Endothelial cell of umbilical vein (primary cell): ENCODE measurements at regions not wholly inside any gene's neighbourhood (a gene's known extent, or its start where the extent isn't known, plus 50 kb on each side); places are given as distances from the start of the nearest gene placed in this dataset.
"Not testable (repeated sequence)": the region's sequence is repeated elsewhere in the genome, so short reads cannot be mapped to it uniquely, and the experiment has no call there.

ENCODE experiments used
- BruUV-seq: library from RNA; stranded (reverse); fragments of 400-500 nt; replicated peaks from 2 replicates; lab custom pipeline; 2021; lab: Mats Ljungman, UMichigan
- CTCF ChIA-PET: fragments of 300-600, 350-600 bp; sonication (Branson Sonifier 250); formaldehyde crosslinking; loops from one replicate; lab custom pipeline; 2021; ENCODE audit warnings: antibody characterized with exemption, inconsistent platforms; lab: Charles Lee
- POLR2A ChIA-PET: fragments of 300-600, 350-600 bp; sonication (Branson Sonifier 250); formaldehyde crosslinking; loops from one replicate; lab custom pipeline; 2021; ENCODE audit warnings: antibody characterized with exemption, inconsistent platforms; lab: Charles Lee
- DNase-seq: peaks from one replicate; pipeline ENCODE4 v3.0.0-alpha.2; 2011; ENCODE audit warnings: low read depth, low spot score
- FAIRE-seq: peaks from 2 replicates; lab custom pipeline; 2011; peaks lifted over from hg19 to GRCh38; lab: Jason Lieb, UNC
- H2AFZ ChIP-seq: 2 replicates; pipeline ENCODE4 v1.6.0; 2012; ENCODE audit warnings: low read depth, low read length, control low read depth, inconsistent platforms
- H3K27ac ChIP-seq: 2 replicates; pipeline ENCODE4 v1.5.1; 2011; ENCODE audit warnings: low read depth, mild to moderate bottlenecking, control low read depth, low read length, moderate library complexity; ENCODE audit not compliant: insufficient read depth
- H3K27me3 ChIP-seq, 2 experiments: 2 replicates each; pipeline versions ENCODE4 v1.6.0 to v1.6.1; 2011; ENCODE audit warnings: low read length in 2 of 2, mixed read lengths in 1 of 2; ENCODE audit not compliant: control insufficient read depth in 2 of 2, insufficient read depth in 2 of 2
- H3K36me3 ChIP-seq, 2 experiments: 2 replicates in 1 of 2; 3 replicates in 1 of 2; pipeline ENCODE4 v1.5.1; 2011; ENCODE audit warnings: low read length in 2 of 2, mild to moderate bottlenecking in 1 of 2, moderate library complexity in 1 of 2; ENCODE audit not compliant: control insufficient read depth in 2 of 2, insufficient read depth in 2 of 2; ENCODE audit errors: extremely low read depth in 1 of 2
- H3K4me1 ChIP-seq: 3 replicates; pipeline ENCODE4 v1.5.1; 2011; ENCODE audit warnings: mild to moderate bottlenecking, low read length; ENCODE audit not compliant: control insufficient read depth, insufficient read depth; ENCODE audit errors: extremely low read depth
- H3K4me2 ChIP-seq: 2 replicates; pipeline ENCODE4 v1.6.1; 2011; ENCODE audit warnings: low read length, control low read depth, mixed read lengths; ENCODE audit not compliant: insufficient read depth
- H3K4me3 ChIP-seq, 3 experiments: fragments of 200-600 bp in 1 of 3; sonication (generic), shearing (Covaris generic) in 1 of 3; replicated peaks in 1 of 3; 2 replicates each; pipeline ENCODE4 v1.5.1; 2011 to 2016; ENCODE audit warnings: control low read depth in 3 of 3, low read length in 3 of 3, mild to moderate bottlenecking in 2 of 3, inconsistent platforms in 1 of 3, low read depth in 1 of 3, moderate library complexity in 1 of 3; ENCODE audit not compliant: insufficient read depth in 1 of 3
- H3K79me2 ChIP-seq: 2 replicates; pipeline ENCODE4 v1.6.0; 2012; ENCODE audit warnings: low read length, inconsistent platforms; ENCODE audit not compliant: control insufficient read depth, insufficient read depth
- H3K9ac ChIP-seq: replicated peaks from 2 replicates; pipeline ENCODE3; 2011; ENCODE audit warnings: low read length, control low read depth; ENCODE audit not compliant: insufficient read depth; ENCODE audit errors: extremely low read depth
- H3K9me1 ChIP-seq: replicated peaks from 3 replicates; pipeline ENCODE4 v1.6.0; 2011; ENCODE audit warnings: mild to moderate bottlenecking, low read length; ENCODE audit not compliant: control insufficient read depth, insufficient read depth; ENCODE audit errors: extremely low read depth
- H3K9me3 ChIP-seq: replicated peaks from 2 replicates; pipeline ENCODE4 v1.5.1; 2012; ENCODE audit warnings: low read length, inconsistent platforms; ENCODE audit not compliant: control insufficient read depth, insufficient read depth
- H4K20me1 ChIP-seq: replicated peaks from 2 replicates; pipeline ENCODE3; 2011; ENCODE audit warnings: mild to moderate bottlenecking, low read length; ENCODE audit not compliant: control insufficient read depth, insufficient read depth; ENCODE audit errors: extremely low read depth
- dilution Hi-C: fragments of 300-500 bp; cut with MboI; formaldehyde crosslinking; loops from one replicate; pipeline ENCODE4 v1.15.0; 2019; ENCODE audit warnings: low sequenced_read_pairs; ENCODE audit not compliant: extremely low pct_ligation_motif_present
- intact Hi-C: fragments of 100-400 bp; cut with micrococcal nuclease; formaldehyde crosslinking; loops from one replicate; pipeline ENCODE4 v1.10.0; 2022

DNA sequence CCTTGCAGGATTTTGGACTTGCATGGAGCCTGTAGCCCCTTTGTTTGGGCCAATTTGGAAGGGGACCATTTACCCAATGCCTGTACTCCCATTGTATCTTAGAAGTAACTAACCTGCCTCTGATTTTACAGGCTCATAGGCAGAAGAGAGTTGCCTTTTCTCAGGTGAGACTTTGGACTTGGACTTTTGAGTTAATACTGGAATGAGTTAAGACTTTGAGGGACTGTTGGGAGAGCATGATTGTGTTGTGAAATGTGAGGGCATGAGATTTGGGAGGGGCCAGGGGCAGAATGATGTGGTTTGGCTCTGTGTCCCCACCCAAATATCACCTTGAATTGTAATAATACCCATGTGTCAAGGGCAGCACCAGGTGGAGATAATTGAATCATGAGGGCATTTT lies 60.1 kb upstream of the ENPP6 start:
- H4K20me1 ChIP-seq, BruUV-seq, H3K4me3 ChIP-seq, H3K27ac ChIP-seq, intact Hi-C loops, H3K9me3 ChIP-seq, H2AFZ ChIP-seq, H3K79me2 ChIP-seq, DNase-seq, H3K36me3 ChIP-seq, FAIRE-seq, H3K4me2 ChIP-seq, CTCF ChIA-PET, POLR2A ChIA-PET, H3K4me1 ChIP-seq, H3K27me3 ChIP-seq, H3K9ac ChIP-seq, H3K9me1 ChIP-seq, dilution Hi-C loops: not testable (repeated sequence)

DNA sequence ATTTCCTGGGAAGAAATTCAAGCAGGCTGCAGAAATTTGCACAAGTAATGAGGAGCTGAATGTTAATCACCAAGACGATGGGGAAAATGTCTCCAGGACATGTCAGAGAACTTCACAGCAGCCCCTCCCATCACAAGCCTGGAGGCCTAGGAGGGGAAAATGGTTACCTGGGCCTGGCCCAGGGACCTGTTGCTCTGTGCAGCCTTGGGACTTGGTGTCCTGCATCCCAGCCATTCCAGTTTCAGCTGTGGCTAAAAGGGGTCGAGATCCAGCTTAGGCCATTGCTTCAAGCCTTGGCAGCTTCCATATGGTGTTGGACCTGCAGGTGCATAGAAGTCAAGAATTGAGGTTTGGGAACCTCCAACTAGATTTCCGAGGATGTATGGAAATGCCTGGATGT lies 59.3 kb upstream of the ENPP6 start:
- H3K79me2 ChIP-seq, H3K27me3 ChIP-seq, intact Hi-C loops, H3K9me1 ChIP-seq, H3K4me1 ChIP-seq, H3K4me3 ChIP-seq, H3K27ac ChIP-seq, dilution Hi-C loops, BruUV-seq, CTCF ChIA-PET, H2AFZ ChIP-seq, DNase-seq, FAIRE-seq, H3K36me3 ChIP-seq, H4K20me1 ChIP-seq, H3K9ac ChIP-seq, POLR2A ChIA-PET, H3K9me3 ChIP-seq, H3K4me2 ChIP-seq: not testable (repeated sequence)

DNA sequence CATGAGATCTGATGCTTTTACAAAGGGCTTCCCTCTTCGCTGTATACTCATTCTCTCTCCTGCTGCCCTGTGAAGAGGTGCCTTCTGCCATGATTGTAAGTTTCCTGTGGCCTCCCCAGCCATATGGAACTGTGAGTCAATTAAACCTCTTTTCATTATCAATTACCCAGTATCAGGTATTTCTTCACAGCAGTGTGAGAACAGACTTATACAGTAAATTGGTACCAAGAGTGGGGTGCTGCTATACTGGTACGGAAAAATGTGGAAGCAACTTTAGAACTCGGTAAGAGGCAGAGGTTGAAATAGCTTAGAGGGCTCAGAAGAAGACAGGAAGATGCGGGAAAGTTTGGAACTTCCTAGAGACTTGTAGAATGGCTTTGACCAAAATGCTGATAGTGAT lies 58.7 kb upstream of the ENPP6 start:
- H4K20me1 ChIP-seq, H2AFZ ChIP-seq, POLR2A ChIA-PET, intact Hi-C loops, FAIRE-seq, H3K27ac ChIP-seq, DNase-seq, dilution Hi-C loops, H3K4me1 ChIP-seq, BruUV-seq, H3K4me3 ChIP-seq, H3K27me3 ChIP-seq, H3K79me2 ChIP-seq, H3K9ac ChIP-seq, H3K9me3 ChIP-seq, H3K4me2 ChIP-seq, H3K36me3 ChIP-seq, H3K9me1 ChIP-seq: not testable (repeated sequence)
- CTCF ChIA-PET, result interaction anchor here (1.0 to 3.8 kb wide), 2 partner anchors 11 to 30 kb away, joined by 3 to 22 read pairs; no protein-coding TSS in a partner anchor
